ENCODE measurements at regions not wholly inside any gene's neighbourhood (a gene's known extent, or its start where the extent isn't known, plus 50 kb on each side); places are given as distances from the start of the nearest gene placed in this dataset.
A peak's percentile ranks its signal among the peaks of the same experiment; 100 is the strongest.
"Not testable (repeated sequence)": the region's sequence is repeated elsewhere in the genome, so short reads cannot be mapped to it uniquely, and the experiment has no call there.

- DNase-seq (ENCODE audit: low read depth) = peak; percentile 38
- not testable (repeated sequence) for H3K4me3 ChIP-seq (ENCODE audit: low read depth, low read length)
These were observed 280.0 kb downstream of the GOLGA6L6 start for GRCh38 chr15:20261321-20262280.

GRCh38 chr15:20260650-20261049 lies 280.9 kb downstream of the GOLGA6L6 start:
- DNase-seq (ENCODE audit: low read depth); H3K4me3 ChIP-seq (ENCODE audit: low read depth, low read length): not testable (repeated sequence)

- DNase-seq (ENCODE audit: low read depth); H3K4me3 ChIP-seq (ENCODE audit: low read depth, low read length): not testable (repeated sequence)
These were observed 281.9 kb downstream of the GOLGA6L6 start for GRCh38 chr15:20259559-20260190.

- DNase-seq (ENCODE audit: low read depth); H3K4me3 ChIP-seq (ENCODE audit: low read depth, low read length): not testable (repeated sequence)
These were observed 285.2 kb downstream of the GOLGA6L6 start for GRCh38 chr15:20256394-20256793.

GRCh38 chr15:20255641-20256040 lies 286.0 kb downstream of the GOLGA6L6 start:
- not testable (repeated sequence) for H3K4me3 ChIP-seq (ENCODE audit: low read depth, low read length); DNase-seq (ENCODE audit: low read depth)

- DNase-seq (ENCODE audit: low read depth); H3K4me3 ChIP-seq (ENCODE audit: low read depth, low read length): not testable (repeated sequence)
These were observed 288.5 kb downstream of the GOLGA6L6 start for GRCh38 chr15:20253047-20253615.

- not testable (repeated sequence) for DNase-seq (ENCODE audit: low read depth); H3K4me3 ChIP-seq (ENCODE audit: low read depth, low read length)
These were observed 289.6 kb downstream of the GOLGA6L6 start for GRCh38 chr15:20252040-20252439.

GRCh38 chr15:20251214-20252005 lies 290.2 kb downstream of the GOLGA6L6 start:
- H3K4me3 ChIP-seq (ENCODE audit: low read depth, low read length) = not testable (repeated sequence)
- peak; percentile 26 for DNase-seq (ENCODE audit: low read depth)

- not testable (repeated sequence) for DNase-seq (ENCODE audit: low read depth); H3K4me3 ChIP-seq (ENCODE audit: low read depth, low read length)
These were observed 291.4 kb downstream of the GOLGA6L6 start for GRCh38 chr15:20250206-20250605.

GRCh38 chr15:20249677-20249970 lies 292.0 kb downstream of the GOLGA6L6 start:
- DNase-seq (ENCODE audit: low read depth); H3K4me3 ChIP-seq (ENCODE audit: low read depth, low read length): not testable (repeated sequence)

- not testable (repeated sequence) for DNase-seq (ENCODE audit: low read depth); H3K4me3 ChIP-seq (ENCODE audit: low read depth, low read length)
These were observed 293.2 kb downstream of the GOLGA6L6 start for GRCh38 chr15:20248434-20248833.

- DNase-seq (ENCODE audit: low read depth); H3K4me3 ChIP-seq (ENCODE audit: low read depth, low read length): not testable (repeated sequence)
These were observed 294.5 kb downstream of the GOLGA6L6 start for GRCh38 chr15:20247137-20247536.

- not testable (repeated sequence) for H3K4me3 ChIP-seq (ENCODE audit: low read depth, low read length); DNase-seq (ENCODE audit: low read depth)
These were observed 295.0 kb downstream of the GOLGA6L6 start for GRCh38 chr15:20246624-20247023.

GRCh38 chr15:20245856-20246255 lies 295.7 kb downstream of the GOLGA6L6 start:
- H3K4me3 ChIP-seq (ENCODE audit: low read depth, low read length) = not testable (repeated sequence)
- peak; percentile 48 for DNase-seq (ENCODE audit: low read depth)

- not testable (repeated sequence) for H3K4me3 ChIP-seq (ENCODE audit: low read depth, low read length); DNase-seq (ENCODE audit: low read depth)
These were observed 296.8 kb downstream of the GOLGA6L6 start for GRCh38 chr15:20244792-20245191.

- H3K4me3 ChIP-seq (ENCODE audit: low read depth, low read length); DNase-seq (ENCODE audit: low read depth): not testable (repeated sequence)
These were observed 297.9 kb downstream of the GOLGA6L6 start for GRCh38 chr15:20243486-20244240.

GRCh38 chr15:20240366-20240917 lies 301.2 kb downstream of the GOLGA6L6 start:
- not testable (repeated sequence) for H3K4me3 ChIP-seq (ENCODE audit: low read depth, low read length); DNase-seq (ENCODE audit: low read depth)

- H3K4me3 ChIP-seq (ENCODE audit: low read depth, low read length); DNase-seq (ENCODE audit: low read depth): not testable (repeated sequence)
These were observed 302.4 kb downstream of the GOLGA6L6 start for GRCh38 chr15:20239186-20239585.
